ENCODE measurements at regions not wholly inside any gene's neighbourhood (a gene's known extent, or its start where the extent isn't known, plus 50 kb on each side); places are given as distances from the start of the nearest gene placed in this dataset.

DNA sequence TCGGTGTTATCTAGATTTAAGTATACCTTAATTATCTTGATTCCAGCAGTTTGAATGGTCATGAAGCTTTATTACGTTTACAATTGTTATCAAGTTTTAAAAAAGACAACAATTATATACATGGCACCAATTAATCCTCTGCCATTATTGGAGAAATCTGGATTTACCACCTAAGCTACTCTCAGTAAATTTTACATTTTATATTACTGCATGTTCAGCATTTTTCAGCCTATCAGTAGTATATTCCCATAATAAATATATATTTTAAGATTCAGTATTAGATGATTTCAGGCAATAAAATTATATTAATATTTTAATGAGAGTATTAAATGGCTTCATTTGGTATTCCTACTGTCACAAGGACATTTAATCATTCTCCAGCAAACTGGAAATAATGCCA lies 264.5 kb upstream of the PRDM9 start:
- no peaks in the 10 kb centered on the region for H3K36me3 ChIP-seq (ENCODE audit: control insufficient read depth, insufficient read depth, low read length)

GRCh38 chr5:23235246-23235645 lies 272.2 kb upstream of the PRDM9 start:
- no peaks in the 10 kb centered on the region for H3K36me3 ChIP-seq (ENCODE audit: control insufficient read depth, insufficient read depth, low read length)
- H2AFZ ChIP-seq (ENCODE audit: low read length) = no peak overlapping the region
- no peak overlapping the region for H3K4me3 ChIP-seq (replicated peaks in 1 of 4; ENCODE audit: control extremely low read depth in 1 of 4, insufficient read depth in 1 of 4, low read depth in 3 of 4, low read length in 4 of 4)
- no peak overlapping the region for H3K9ac ChIP-seq (ENCODE audit: insufficient read depth, low read length)
- no peaks in the 10 kb centered on the region for H3K79me2 ChIP-seq (ENCODE audit: control insufficient read depth, insufficient read depth, low read length)
- no peaks in the 10 kb centered on the region for H3K4me1 ChIP-seq (ENCODE audit: control insufficient read depth, extremely low read depth, insufficient read depth, low read length)
- no peak overlapping the region for H3K27ac ChIP-seq (ENCODE audit: insufficient read depth, low read length)
- H3K27me3 ChIP-seq (ENCODE audit: control insufficient read depth, insufficient read depth, low read length) = no peaks in the 10 kb centered on the region
- H4K20me1 ChIP-seq (ENCODE audit: control insufficient read depth, extremely low read depth, insufficient read depth, low read length) = no peaks in the 10 kb centered on the region
- no peak for TF ChIP-seq CTCF (conservative IDR thresholded peaks at IDR 0.05 in 1 of 2, IDR thresholded peaks at IDR 0.05 in 1 of 2; ENCODE audit: low read depth in 1 of 2, low read length in 2 of 2)
- TF ChIP-seq EZH2 (IDR thresholded peaks at IDR 0.05; ENCODE audit: low read length, missing control alignments) = no peak
- H3K9me3 ChIP-seq (ENCODE audit: control insufficient read depth, insufficient read depth, low read depth, low read length) = no peaks in the 10 kb centered on the region
- DNase-seq (ENCODE audit: low read depth in 2 of 2) = no peak
- H3K4me2 ChIP-seq (ENCODE audit: extremely low read depth, insufficient read depth, low read length) = no peak overlapping the region

More for the DNA sequence above, 264.5 kb upstream of the PRDM9 start:
- Histone ChIP-seq H3K79me2 (ENCODE audit: control insufficient read depth, insufficient read depth, low read length) (no peaks in the 10 kb centered on the region), H2AFZ (ENCODE audit: low read length) (no peak overlapping the region), H4K20me1 (ENCODE audit: control insufficient read depth, extremely low read depth, insufficient read depth, low read length) (no peaks in the 10 kb centered on the region), H3K9me3 (ENCODE audit: control insufficient read depth, insufficient read depth, low read depth, low read length) (no peaks in the 10 kb centered on the region), H3K4me3 (replicated peaks in 1 of 4; ENCODE audit: control extremely low read depth in 1 of 4, insufficient read depth in 1 of 4, low read depth in 3 of 4, low read length in 4 of 4) (no peak overlapping the region), H3K9ac (ENCODE audit: insufficient read depth, low read length) (no peak overlapping the region), H3K27me3 (ENCODE audit: control insufficient read depth, insufficient read depth, low read length) (no peaks in the 10 kb centered on the region), H3K27ac (ENCODE audit: insufficient read depth, low read length) (no peak overlapping the region), H3K4me2 (ENCODE audit: extremely low read depth, insufficient read depth, low read length) (no peak overlapping the region), H3K4me1 (ENCODE audit: control insufficient read depth, extremely low read depth, insufficient read depth, low read length) (no peaks in the 10 kb centered on the region)
- DNase-seq (ENCODE audit: low read depth in 2 of 2) = no peak
- no peak for TF ChIP-seq CTCF (conservative IDR thresholded peaks at IDR 0.05 in 1 of 2, IDR thresholded peaks at IDR 0.05 in 1 of 2; ENCODE audit: low read depth in 1 of 2, low read length in 2 of 2)
- no peak for TF ChIP-seq EZH2 (IDR thresholded peaks at IDR 0.05; ENCODE audit: low read length, missing control alignments)

DNA sequence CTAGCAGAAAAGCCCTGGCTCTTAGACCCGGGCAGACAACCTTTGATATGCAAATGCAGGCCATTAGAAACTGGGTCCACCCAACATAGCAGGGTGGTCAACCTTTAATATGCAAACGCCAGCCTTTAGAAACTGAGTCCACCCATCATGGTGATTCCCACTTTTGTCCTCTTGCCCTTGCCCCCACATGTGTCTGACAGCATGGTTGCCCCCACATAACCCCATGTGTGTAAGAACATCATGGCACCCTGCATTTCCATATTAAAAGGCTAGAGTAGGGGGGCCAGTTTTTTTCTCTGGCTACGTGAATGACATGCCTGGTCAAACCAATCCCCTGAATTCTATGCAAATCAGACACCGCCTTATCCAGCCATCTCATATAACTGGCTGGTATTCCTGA lies 273.2 kb upstream of the PRDM9 start:
- no peaks in the 10 kb centered on the region for H4K20me1 ChIP-seq (ENCODE audit: control insufficient read depth, extremely low read depth, insufficient read depth, low read length)
- no peaks in the 10 kb centered on the region for H3K4me1 ChIP-seq (ENCODE audit: control insufficient read depth, extremely low read depth, insufficient read depth, low read length)
- H3K9ac ChIP-seq (ENCODE audit: insufficient read depth, low read length) = no peak overlapping the region
- no peak overlapping the region for H2AFZ ChIP-seq (ENCODE audit: low read length)
- H3K4me2 ChIP-seq (ENCODE audit: extremely low read depth, insufficient read depth, low read length) = no peak overlapping the region
- H3K4me3 ChIP-seq (replicated peaks in 1 of 4; ENCODE audit: control extremely low read depth in 1 of 4, insufficient read depth in 1 of 4, low read depth in 3 of 4, low read length in 4 of 4) = no peak overlapping the region
- no peak for DNase-seq (ENCODE audit: low read depth in 2 of 2)
- H3K36me3 ChIP-seq (ENCODE audit: control insufficient read depth, insufficient read depth, low read length) = no peaks in the 10 kb centered on the region
- H3K27ac ChIP-seq (ENCODE audit: insufficient read depth, low read length) = no peak overlapping the region
- no peaks in the 10 kb centered on the region for H3K79me2 ChIP-seq (ENCODE audit: control insufficient read depth, insufficient read depth, low read length)
- H3K9me3 ChIP-seq (ENCODE audit: control insufficient read depth, insufficient read depth, low read depth, low read length) = no peaks in the 10 kb centered on the region
- no peaks in the 10 kb centered on the region for H3K27me3 ChIP-seq (ENCODE audit: control insufficient read depth, insufficient read depth, low read length)
- TF ChIP-seq CTCF (conservative IDR thresholded peaks at IDR 0.05 in 1 of 2, IDR thresholded peaks at IDR 0.05 in 1 of 2; ENCODE audit: low read depth in 1 of 2, low read length in 2 of 2) (no peak), EZH2 (IDR thresholded peaks at IDR 0.05; ENCODE audit: low read length, missing control alignments) (no peak)

All from fibroblast of lung (primary cell).